Stomach (tissue), 4 donors: ENCODE measurements at regions not wholly inside any gene's neighbourhood (a gene's known extent, or its start where the extent isn't known, plus 50 kb on each side); places are given as distances from the start of the nearest gene placed in this dataset.

Source experiments
- CTCF ChIP-seq, 7 experiments: fragments of 450-650 bp in 4 of 7; fragments of 200-600 bp in 3 of 7; sonication (generic) in 3 of 7; IDR thresholded peaks; one replicate each; pipeline ENCODE4 v1.5.1; 2016 to 2019; ENCODE audit warnings: antibody characterized with exemption in 7 of 7, control low read depth in 2 of 7, mild to moderate bottlenecking in 1 of 7
- EP300 ChIP-seq: sonication (generic); formaldehyde crosslinking; IDR thresholded peaks from one replicate; pipeline ENCODE4 v1.6.1; 2017; ENCODE audit warnings: antibody characterized with exemption

- no peak for TF ChIP-seq CTCF (IDR thresholded peaks at IDR 0.05)
- no peak for TF ChIP-seq EP300
These were observed 239.0 kb downstream of the LMX1A start for GRCh38 chr1:165117482-165117881.
